Sigmoid colon (tissue), 4 donors: ENCODE measurements at regions not wholly inside any gene's neighbourhood (a gene's known extent, or its start where the extent isn't known, plus 50 kb on each side); places are given as distances from the start of the nearest gene placed in this dataset.

Experiments
- EP300 ChIP-seq, 4 donors: sonication (generic); formaldehyde crosslinking; IDR thresholded peaks; one replicate each; pipeline ENCODE4 v1.6.1; 2017; ENCODE audit warnings: antibody characterized with exemption in 4 of 4
- POLR2A ChIP-seq, 2 donors: fragments of 450-650 bp; IDR thresholded peaks; one replicate each; pipeline ENCODE4 v1.6.1; 2016; ENCODE audit warnings: antibody characterized with exemption in 2 of 2, mild to moderate bottlenecking in 2 of 2, moderate library complexity in 2 of 2
- POLR2AphosphoS5 ChIP-seq, 4 donors: sonication (generic); formaldehyde crosslinking; IDR thresholded peaks; one replicate each; pipeline ENCODE4 v1.6.1; 2017; ENCODE audit warnings: antibody characterized with exemption in 4 of 4
- TF ChIP-seq, protein P1 (sequence below), 4 experiments: fragments of 450-650 bp in 3 of 4; fragments of 200-600 bp in 1 of 4; IDR thresholded peaks; one replicate each; pipeline ENCODE4 v1.5.1; 2016 to 2019; ENCODE audit warnings: antibody characterized with exemption in 4 of 4, mild to moderate bottlenecking in 3 of 4, moderate library complexity in 2 of 4

- TF ChIP-seq, protein P1, sequence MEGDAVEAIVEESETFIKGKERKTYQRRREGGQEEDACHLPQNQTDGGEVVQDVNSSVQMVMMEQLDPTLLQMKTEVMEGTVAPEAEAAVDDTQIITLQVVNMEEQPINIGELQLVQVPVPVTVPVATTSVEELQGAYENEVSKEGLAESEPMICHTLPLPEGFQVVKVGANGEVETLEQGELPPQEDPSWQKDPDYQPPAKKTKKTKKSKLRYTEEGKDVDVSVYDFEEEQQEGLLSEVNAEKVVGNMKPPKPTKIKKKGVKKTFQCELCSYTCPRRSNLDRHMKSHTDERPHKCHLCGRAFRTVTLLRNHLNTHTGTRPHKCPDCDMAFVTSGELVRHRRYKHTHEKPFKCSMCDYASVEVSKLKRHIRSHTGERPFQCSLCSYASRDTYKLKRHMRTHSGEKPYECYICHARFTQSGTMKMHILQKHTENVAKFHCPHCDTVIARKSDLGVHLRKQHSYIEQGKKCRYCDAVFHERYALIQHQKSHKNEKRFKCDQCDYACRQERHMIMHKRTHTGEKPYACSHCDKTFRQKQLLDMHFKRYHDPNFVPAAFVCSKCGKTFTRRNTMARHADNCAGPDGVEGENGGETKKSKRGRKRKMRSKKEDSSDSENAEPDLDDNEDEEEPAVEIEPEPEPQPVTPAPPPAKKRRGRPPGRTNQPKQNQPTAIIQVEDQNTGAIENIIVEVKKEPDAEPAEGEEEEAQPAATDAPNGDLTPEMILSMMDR (IDR thresholded peaks at IDR 0.05), result no peak
- no peak for TF ChIP-seq POLR2A (IDR thresholded peaks at IDR 0.05)
- TF ChIP-seq POLR2AphosphoS5 (IDR thresholded peaks at IDR 0.05), result no peak
- no peak for TF ChIP-seq EP300 (IDR thresholded peaks at IDR 0.05)
Measured at GRCh38 chr13:33937373-33938098, 119.6 kb downstream of the RFC3 start.
